ENCODE measurements at regions not wholly inside any gene's neighbourhood (a gene's known extent, or its start where the extent isn't known, plus 50 kb on each side); places are given as distances from the start of the nearest gene placed in this dataset.
"Not testable (repeated sequence)": the region's sequence is repeated elsewhere in the genome, so short reads cannot be mapped to it uniquely, and the experiment has no call there.

GRCh38 chr4:188660796-188661195 lies 521.6 kb downstream of the TRIML1 start:
- no peaks in the 10 kb centered on the region for H3K27me3 Mint-ChIP-seq (ENCODE audit: unreplicated experiment)
- H3K4me3 Mint-ChIP-seq (ENCODE audit: low read depth, unreplicated experiment), result no peak overlapping the region
- intact Hi-C loops (cut with micrococcal nuclease; ENCODE audit: unreplicated experiment), result no loop called here
- DNase-seq, result no peak
- no peaks in the 10 kb centered on the region for H3K9me3 Mint-ChIP-seq (ENCODE audit: low read depth, unreplicated experiment)
- CTCF ChIA-PET, result no interaction called here
- peaks cover 8% of the 10 kb centered on the region for H3K4me1 Mint-ChIP-seq (ENCODE audit: low read depth, unreplicated experiment)
- BruUV-seq (replicated peaks), result no TSS peak
- no peaks in the 10 kb centered on the region for H3K36me3 Mint-ChIP-seq (ENCODE audit: insufficient read depth, unreplicated experiment)
- TF ChIP-seq CTCF (IDR thresholded peaks at IDR 0.05; ENCODE audit: unreplicated experiment), result no peak
- H3K27ac Mint-ChIP-seq (ENCODE audit: unreplicated experiment), result no peak overlapping the region

- H3K27me3 Mint-ChIP-seq (ENCODE audit: unreplicated experiment), result no peaks in the 10 kb centered on the region
- no peaks in the 10 kb centered on the region for H3K9me3 Mint-ChIP-seq (ENCODE audit: low read depth, unreplicated experiment)
- no peaks in the 10 kb centered on the region for H3K36me3 Mint-ChIP-seq (ENCODE audit: insufficient read depth, unreplicated experiment)
- peaks cover 13% of the 10 kb centered on the region for H3K4me1 Mint-ChIP-seq (ENCODE audit: low read depth, unreplicated experiment)
- no TSS peak for BruUV-seq (replicated peaks)
- no peak overlapping the region for H3K27ac Mint-ChIP-seq (ENCODE audit: unreplicated experiment)
- no peak for DNase-seq
- intact Hi-C loops (cut with micrococcal nuclease; ENCODE audit: unreplicated experiment), result no loop called here
- H3K4me3 Mint-ChIP-seq (ENCODE audit: low read depth, unreplicated experiment), result no peak overlapping the region
- no peak for TF ChIP-seq CTCF (IDR thresholded peaks at IDR 0.05; ENCODE audit: unreplicated experiment)
- CTCF ChIA-PET, result interaction anchor here (0.5 kb wide), 1 partner anchor 1028 kb away, joined by 3 read pairs; no protein-coding TSS in a partner anchor
These were observed 522.3 kb downstream of the TRIML1 start for GRCh38 chr4:188661502-188661901.

GRCh38 chr4:188663369-188663768 lies 524.1 kb downstream of the TRIML1 start:
- Mint-ChIP-seq H3K27me3 (ENCODE audit: unreplicated experiment) (no peaks in the 10 kb centered on the region), H3K4me1 (ENCODE audit: low read depth, unreplicated experiment) (peaks cover 13% of the 10 kb centered on the region), H3K4me3 (ENCODE audit: low read depth, unreplicated experiment) (no peak overlapping the region), H3K27ac (ENCODE audit: unreplicated experiment) (no peak overlapping the region), H3K36me3 (ENCODE audit: insufficient read depth, unreplicated experiment) (no peaks in the 10 kb centered on the region), H3K9me3 (ENCODE audit: low read depth, unreplicated experiment) (no peaks in the 10 kb centered on the region)
- CTCF ChIA-PET, result no interaction called here
- BruUV-seq (replicated peaks), result no TSS peak
- DNase-seq, result no peak
- no peak for TF ChIP-seq CTCF (IDR thresholded peaks at IDR 0.05; ENCODE audit: unreplicated experiment)
- intact Hi-C loops (cut with micrococcal nuclease; ENCODE audit: unreplicated experiment), result no loop called here

- no peaks in the 10 kb centered on the region for H3K36me3 Mint-ChIP-seq (ENCODE audit: insufficient read depth, unreplicated experiment)
- no peak for TF ChIP-seq CTCF (IDR thresholded peaks at IDR 0.05; ENCODE audit: unreplicated experiment)
- H3K4me1 Mint-ChIP-seq (ENCODE audit: low read depth, unreplicated experiment), result peaks cover 13% of the 10 kb centered on the region
- peaks cover 3% of the 10 kb centered on the region for H3K9me3 Mint-ChIP-seq (ENCODE audit: low read depth, unreplicated experiment)
- no peak for DNase-seq
- intact Hi-C loops (cut with micrococcal nuclease; ENCODE audit: unreplicated experiment), result no loop called here
- BruUV-seq (replicated peaks), result no TSS peak
- no peak overlapping the region for H3K27ac Mint-ChIP-seq (ENCODE audit: unreplicated experiment)
- CTCF ChIA-PET, result no interaction called here
- no peaks in the 10 kb centered on the region for H3K27me3 Mint-ChIP-seq (ENCODE audit: unreplicated experiment)
- H3K4me3 Mint-ChIP-seq (ENCODE audit: low read depth, unreplicated experiment), result no peak overlapping the region
These were observed 526.5 kb downstream of the TRIML1 start for GRCh38 chr4:188665491-188666457.

GRCh38 chr4:188678691-188679090 lies 539.5 kb downstream of the TRIML1 start:
- H3K27me3 Mint-ChIP-seq (ENCODE audit: unreplicated experiment); H3K4me3 Mint-ChIP-seq (ENCODE audit: low read depth, unreplicated experiment); H3K4me1 Mint-ChIP-seq (ENCODE audit: low read depth, unreplicated experiment); H3K9me3 Mint-ChIP-seq (ENCODE audit: low read depth, unreplicated experiment); H3K27ac Mint-ChIP-seq (ENCODE audit: unreplicated experiment); CTCF ChIA-PET; DNase-seq; BruUV-seq (replicated peaks); H3K36me3 Mint-ChIP-seq (ENCODE audit: insufficient read depth, unreplicated experiment); intact Hi-C loops (cut with micrococcal nuclease; ENCODE audit: unreplicated experiment): not testable (repeated sequence)
